Nephron progenitor cell (in vitro differentiated cells): ENCODE measurements at regions not wholly inside any gene's neighbourhood (a gene's known extent, or its start where the extent isn't known, plus 50 kb on each side); places are given as distances from the start of the nearest gene placed in this dataset.

Experiments used
- DNase-seq: peaks from one replicate; pipeline ENCODE4 v3.0.0; 2021
- H3K27ac Mint-ChIP-seq: 2 replicates; pipeline ENCODE4 v1.8.0; 2021; ENCODE audit warnings: mild to moderate bottlenecking, moderate library complexity, mixed read lengths
- H3K27me3 Mint-ChIP-seq: 2 replicates; pipeline ENCODE4 v1.8.0; 2021; ENCODE audit warnings: mild to moderate bottlenecking, low read depth, mixed read lengths; ENCODE audit not compliant: poor library complexity
- H3K36me3 Mint-ChIP-seq: 2 replicates; pipeline ENCODE4 v1.8.0; 2021; ENCODE audit warnings: low read depth, mixed read lengths
- H3K4me1 Mint-ChIP-seq: 2 replicates; pipeline ENCODE4 v1.8.0; 2021; ENCODE audit warnings: mixed read lengths
- H3K4me3 Mint-ChIP-seq: 2 replicates; pipeline ENCODE4 v1.8.0; 2021; ENCODE audit warnings: mild to moderate bottlenecking, moderate library complexity, mixed read lengths
- H3K9me3 Mint-ChIP-seq: 2 replicates; pipeline ENCODE4 v1.8.0; 2021; ENCODE audit warnings: mild to moderate bottlenecking, moderate library complexity, mixed read lengths
- TF ChIP-seq, protein P1 (sequence below): fragments of 200-600 bp; sonication (generic); IDR thresholded peaks from 2 replicates; pipeline ENCODE4 v1.5.0; 2021; ENCODE audit warnings: antibody characterized with exemption

GRCh38 chr12:77766224-77766623 is 64.5 kb upstream of the NAV3 start:
- Mint-ChIP-seq H3K36me3 (no peaks in the 10 kb centered on the region), H3K4me3 (no peak overlapping the region), H3K4me1 (peaks cover 5% of the 10 kb centered on the region), H3K27ac (no peak overlapping the region), H3K9me3 (no peaks in the 10 kb centered on the region), H3K27me3 (peaks cover 3% of the 10 kb centered on the region)
- TF ChIP-seq, protein P1, sequence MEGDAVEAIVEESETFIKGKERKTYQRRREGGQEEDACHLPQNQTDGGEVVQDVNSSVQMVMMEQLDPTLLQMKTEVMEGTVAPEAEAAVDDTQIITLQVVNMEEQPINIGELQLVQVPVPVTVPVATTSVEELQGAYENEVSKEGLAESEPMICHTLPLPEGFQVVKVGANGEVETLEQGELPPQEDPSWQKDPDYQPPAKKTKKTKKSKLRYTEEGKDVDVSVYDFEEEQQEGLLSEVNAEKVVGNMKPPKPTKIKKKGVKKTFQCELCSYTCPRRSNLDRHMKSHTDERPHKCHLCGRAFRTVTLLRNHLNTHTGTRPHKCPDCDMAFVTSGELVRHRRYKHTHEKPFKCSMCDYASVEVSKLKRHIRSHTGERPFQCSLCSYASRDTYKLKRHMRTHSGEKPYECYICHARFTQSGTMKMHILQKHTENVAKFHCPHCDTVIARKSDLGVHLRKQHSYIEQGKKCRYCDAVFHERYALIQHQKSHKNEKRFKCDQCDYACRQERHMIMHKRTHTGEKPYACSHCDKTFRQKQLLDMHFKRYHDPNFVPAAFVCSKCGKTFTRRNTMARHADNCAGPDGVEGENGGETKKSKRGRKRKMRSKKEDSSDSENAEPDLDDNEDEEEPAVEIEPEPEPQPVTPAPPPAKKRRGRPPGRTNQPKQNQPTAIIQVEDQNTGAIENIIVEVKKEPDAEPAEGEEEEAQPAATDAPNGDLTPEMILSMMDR, result no peak
- DNase-seq, result no peak

- TF ChIP-seq, protein P1, result no peak
- Mint-ChIP-seq H3K27ac (no peak overlapping the region), H3K27me3 (peaks cover 3% of the 10 kb centered on the region), H3K36me3 (no peaks in the 10 kb centered on the region), H3K9me3 (no peaks in the 10 kb centered on the region), H3K4me3 (no peak overlapping the region), H3K4me1 (peaks cover 5% of the 10 kb centered on the region)
- no peak for DNase-seq
Measured at GRCh38 chr12:77761286-77761685, 69.4 kb upstream of the NAV3 start.

GRCh38 chr12:77760271-77761025 is 70.2 kb upstream of the NAV3 start:
- no peaks in the 10 kb centered on the region for H3K9me3 Mint-ChIP-seq
- no peaks in the 10 kb centered on the region for H3K36me3 Mint-ChIP-seq
- no peak overlapping the region for H3K27ac Mint-ChIP-seq
- H3K27me3 Mint-ChIP-seq, result peaks cover 3% of the 10 kb centered on the region
- TF ChIP-seq, protein P1, result no peak
- H3K4me3 Mint-ChIP-seq, result no peak overlapping the region
- DNase-seq, result no peak
- peaks cover 2% of the 10 kb centered on the region for H3K4me1 Mint-ChIP-seq

- H3K36me3 Mint-ChIP-seq, result no peaks in the 10 kb centered on the region
- H3K27ac Mint-ChIP-seq, result no peak overlapping the region
- peaks cover 7% of the 10 kb centered on the region for H3K27me3 Mint-ChIP-seq
- no peak overlapping the region for H3K4me3 Mint-ChIP-seq
- no peaks in the 10 kb centered on the region for H3K4me1 Mint-ChIP-seq
- no peaks in the 10 kb centered on the region for H3K9me3 Mint-ChIP-seq
- no peak for DNase-seq
- TF ChIP-seq, protein P1, result no peak
Measured at GRCh38 chr12:77754086-77754485, 76.6 kb upstream of the NAV3 start.

- DNase-seq, result no peak
- TF ChIP-seq, protein P1, result no peak
- H3K9me3 Mint-ChIP-seq, result no peaks in the 10 kb centered on the region
- no peaks in the 10 kb centered on the region for H3K36me3 Mint-ChIP-seq
- no peak overlapping the region for H3K27ac Mint-ChIP-seq
- no peaks in the 10 kb centered on the region for H3K4me1 Mint-ChIP-seq
- H3K27me3 Mint-ChIP-seq, result peaks cover 7% of the 10 kb centered on the region
- no peak overlapping the region for H3K4me3 Mint-ChIP-seq
Measured at GRCh38 chr12:77751939-77752338, 78.8 kb upstream of the NAV3 start.

DNA sequence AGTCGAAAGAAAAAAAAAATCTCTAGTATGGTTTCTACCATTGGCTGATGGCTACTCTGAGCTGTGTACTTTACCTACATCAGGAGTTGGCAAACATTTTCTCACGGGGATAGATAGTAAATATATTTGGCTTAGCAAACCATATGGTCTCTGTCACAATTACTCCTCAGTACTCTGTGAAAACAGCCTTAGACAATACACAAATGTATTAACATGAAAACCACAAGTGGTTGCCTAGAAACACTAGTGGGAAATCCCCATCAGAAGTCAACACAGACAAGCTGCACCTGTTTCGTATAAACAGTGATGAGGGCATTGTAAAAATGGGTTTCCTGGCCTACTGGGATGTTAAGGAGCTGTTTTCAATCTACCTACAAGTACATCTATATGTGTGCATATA is 84.6 kb upstream of the NAV3 start:
- H3K9me3 Mint-ChIP-seq, result no peaks in the 10 kb centered on the region
- TF ChIP-seq, protein P1, result no peak
- no peaks in the 10 kb centered on the region for H3K36me3 Mint-ChIP-seq
- peaks cover 11% of the 10 kb centered on the region for H3K4me1 Mint-ChIP-seq
- H3K27me3 Mint-ChIP-seq, result peaks cover 3% of the 10 kb centered on the region
- DNase-seq, result no peak
- no peak overlapping the region for H3K27ac Mint-ChIP-seq
- H3K4me3 Mint-ChIP-seq, result no peak overlapping the region
